ENCODE measurements at regions not wholly inside any gene's neighbourhood (a gene's known extent, or its start where the extent isn't known, plus 50 kb on each side); places are given as distances from the start of the nearest gene placed in this dataset.

DNA sequence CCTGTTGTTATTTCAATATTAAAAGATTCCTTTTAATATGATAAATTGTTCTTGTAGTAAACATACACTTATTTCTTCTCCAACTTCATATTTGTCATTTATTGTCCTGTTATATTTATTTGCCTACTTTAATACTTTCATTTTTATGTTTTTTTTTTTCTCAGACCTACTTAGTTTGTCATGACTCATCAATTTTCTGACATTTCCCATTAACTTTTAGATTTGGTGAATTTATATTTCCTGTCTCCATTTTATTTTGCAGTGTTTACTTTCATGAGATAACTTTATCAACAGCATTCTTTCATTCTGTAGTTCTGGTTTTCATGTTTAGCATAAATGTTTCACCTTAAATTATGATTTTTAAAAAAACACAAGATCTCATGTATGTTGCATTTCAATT lies 788.7 kb downstream of the EFNA5 start:
- no peaks in the 10 kb centered on the region for H3K27me3 Mint-ChIP-seq (ENCODE audit: low read depth)
- Histone ChIP-seq H2AK5ac (ENCODE audit: insufficient read length, low read length) (no peak overlapping the region), H3K79me1 (ENCODE audit: insufficient read depth, low read depth, low read length, poor library complexity, severe bottlenecking) (no peaks in the 10 kb centered on the region), H3K9me3 (ENCODE audit: control insufficient read depth, low read depth, low read length) (peaks cover 2% of the 10 kb centered on the region), H3K79me2 (ENCODE audit: insufficient read depth, low read length) (no peaks in the 10 kb centered on the region), H3K27me3 (ENCODE audit: insufficient read depth, low read length) (no peaks in the 10 kb centered on the region), H2BK5ac (ENCODE audit: insufficient read length, low read length) (no peak overlapping the region), H3K18ac (ENCODE audit: insufficient read length, low read depth, low read length) (no peak overlapping the region), H3K9ac (ENCODE audit: extremely low read depth, insufficient read length, low read length) (no peak overlapping the region), H4K20me1 (ENCODE audit: control insufficient read depth, insufficient read depth, insufficient read length) (no peaks in the 10 kb centered on the region), H3K4me1 (ENCODE audit: insufficient read depth, low read length) (no peaks in the 10 kb centered on the region), H2BK15ac (ENCODE audit: low read depth, low read length) (no peak overlapping the region), H3K23me2 (ENCODE audit: insufficient read length, low read depth, low read length, poor library complexity, severe bottlenecking) (no peaks in the 10 kb centered on the region), H2BK12ac (ENCODE audit: insufficient read length, low read depth, low read length) (no peak overlapping the region), H2BK120ac (ENCODE audit: low read depth, low read length, poor library complexity, severe bottlenecking) (no peak overlapping the region), H3K4ac (ENCODE audit: low read depth, low read length) (no peak overlapping the region), H3K27ac (ENCODE audit: insufficient read length, low read depth, low read length) (no peak overlapping the region), H3K23ac (ENCODE audit: insufficient read length, low read depth, low read length) (no peak overlapping the region), H3K56ac (ENCODE audit: insufficient read length, low read depth, low read length) (no peak overlapping the region), H3K14ac (ENCODE audit: insufficient read depth, low read length) (no peak overlapping the region), H2AFZ (ENCODE audit: low read length) (no peak overlapping the region), H4K91ac (ENCODE audit: insufficient read length, low read depth, low read length) (no peak overlapping the region), H4K8ac (replicated peaks; ENCODE audit: insufficient read length, low read depth, low read length) (no peak overlapping the region), H3K4me2 (ENCODE audit: insufficient read depth, insufficient read length, low read length) (no peak overlapping the region), H2BK20ac (ENCODE audit: low read depth, low read length, poor library complexity, severe bottlenecking) (no peak overlapping the region), H4K5ac (ENCODE audit: insufficient read length, low read depth, low read length) (no peak overlapping the region), H3T11ph (ENCODE audit: low read length) (no peak overlapping the region)
- peaks cover 13 to 16% of the 10 kb centered on the region in 2 experiments for H3K4me1 Mint-ChIP-seq
- TF ChIP-seq, protein P1, sequence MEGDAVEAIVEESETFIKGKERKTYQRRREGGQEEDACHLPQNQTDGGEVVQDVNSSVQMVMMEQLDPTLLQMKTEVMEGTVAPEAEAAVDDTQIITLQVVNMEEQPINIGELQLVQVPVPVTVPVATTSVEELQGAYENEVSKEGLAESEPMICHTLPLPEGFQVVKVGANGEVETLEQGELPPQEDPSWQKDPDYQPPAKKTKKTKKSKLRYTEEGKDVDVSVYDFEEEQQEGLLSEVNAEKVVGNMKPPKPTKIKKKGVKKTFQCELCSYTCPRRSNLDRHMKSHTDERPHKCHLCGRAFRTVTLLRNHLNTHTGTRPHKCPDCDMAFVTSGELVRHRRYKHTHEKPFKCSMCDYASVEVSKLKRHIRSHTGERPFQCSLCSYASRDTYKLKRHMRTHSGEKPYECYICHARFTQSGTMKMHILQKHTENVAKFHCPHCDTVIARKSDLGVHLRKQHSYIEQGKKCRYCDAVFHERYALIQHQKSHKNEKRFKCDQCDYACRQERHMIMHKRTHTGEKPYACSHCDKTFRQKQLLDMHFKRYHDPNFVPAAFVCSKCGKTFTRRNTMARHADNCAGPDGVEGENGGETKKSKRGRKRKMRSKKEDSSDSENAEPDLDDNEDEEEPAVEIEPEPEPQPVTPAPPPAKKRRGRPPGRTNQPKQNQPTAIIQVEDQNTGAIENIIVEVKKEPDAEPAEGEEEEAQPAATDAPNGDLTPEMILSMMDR (conservative IDR thresholded peaks at IDR 0.05), result no peak
- H3K4me3 Mint-ChIP-seq, result no peak overlapping the region
- H3K27ac Mint-ChIP-seq, result peak overlapping the region in 1 of 3 experiments; percentile 87; a peak in 2 of 7 replicates
- peaks cover 7 to 8% of the 10 kb centered on the region in 2 experiments; a peak in 3 of 5 replicates for H3K9me3 Mint-ChIP-seq
- peaks cover 0 to 9% (median 5%) of the 10 kb centered on the region in 3 experiments; a peak in 3 of 7 replicates for H3K36me3 Mint-ChIP-seq (ENCODE audit: insufficient read depth in 1 of 3, low read depth in 3 of 3)
- no peak for DNase-seq
